GM18861 (cell line): ENCODE measurements at regions not wholly inside any gene's neighbourhood (a gene's known extent, or its start where the extent isn't known, plus 50 kb on each side); places are given as distances from the start of the nearest gene placed in this dataset.

ENCODE experiments used
- ATAC-seq: cut with Tn5 transposase; IDR thresholded peaks from one replicate; pipeline ENCODE4 v1.9.1; 2021; ENCODE audit not compliant: unreplicated experiment

DNA sequence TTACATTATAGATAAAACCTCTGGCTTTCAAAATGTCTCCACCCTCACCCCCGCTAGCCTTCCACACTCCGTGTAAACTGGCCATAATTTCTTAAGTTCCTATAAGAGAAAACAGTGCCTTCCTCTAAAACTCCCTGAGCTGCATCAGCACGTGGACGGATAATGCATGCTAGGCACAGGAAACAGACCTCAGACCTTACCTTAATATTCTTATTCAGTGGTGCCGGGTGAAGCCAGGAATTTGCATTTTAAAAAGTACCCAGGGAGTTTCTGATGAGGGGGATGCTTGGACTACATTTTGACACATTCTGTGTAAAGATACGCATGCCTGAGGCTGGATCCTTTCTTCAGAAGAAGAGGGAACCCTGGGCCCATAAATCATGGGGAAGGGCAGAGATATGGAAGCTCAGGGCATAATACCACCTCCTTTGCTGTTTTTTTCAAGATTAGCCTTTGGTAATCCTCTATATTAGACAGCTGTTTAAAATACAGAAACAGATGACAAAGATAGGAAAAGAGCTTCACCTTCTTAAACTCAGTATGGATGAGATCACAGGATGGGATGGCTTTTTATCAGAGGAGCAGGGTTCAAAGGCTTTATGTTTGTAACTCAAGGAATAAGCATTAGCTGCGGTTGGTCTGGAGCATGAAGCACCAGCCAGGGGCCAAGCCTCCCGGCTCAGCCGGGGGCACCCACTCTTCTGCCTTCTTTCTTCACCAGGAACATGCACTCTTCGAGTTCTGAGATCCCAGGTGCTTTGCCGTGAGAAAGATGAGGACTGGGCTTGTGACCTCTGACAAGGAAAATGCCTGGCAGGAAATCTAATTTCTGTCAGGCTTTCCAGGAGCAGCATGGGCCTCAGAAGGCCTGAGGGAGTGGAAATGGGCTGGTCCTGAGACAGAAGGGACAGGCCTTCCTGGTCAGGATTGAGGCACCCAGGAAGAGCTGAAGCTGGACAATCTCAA, 218.1 kb upstream of the SOX4 start:
- ATAC-seq = no peak

DNA sequence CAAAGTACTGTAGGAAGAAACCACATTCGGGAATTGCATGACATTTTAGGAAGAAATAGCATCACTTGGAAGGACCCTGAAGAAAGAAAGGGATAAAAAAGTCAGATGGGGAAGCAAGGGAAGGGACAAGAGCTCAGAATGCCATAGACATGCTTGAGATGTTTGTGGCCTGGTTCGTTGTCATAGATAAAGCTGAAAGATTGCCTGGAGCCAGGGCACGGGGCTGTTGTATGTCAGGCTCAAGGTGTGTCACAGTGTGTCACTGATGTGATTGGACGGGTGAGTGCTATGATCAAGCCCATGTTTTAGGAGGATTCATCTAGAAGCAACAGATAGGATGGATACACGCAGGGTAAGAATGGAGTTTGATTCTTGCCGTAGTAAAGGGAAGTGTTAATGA, 216.2 kb upstream of the SOX4 start:
- ATAC-seq = no peak

DNA sequence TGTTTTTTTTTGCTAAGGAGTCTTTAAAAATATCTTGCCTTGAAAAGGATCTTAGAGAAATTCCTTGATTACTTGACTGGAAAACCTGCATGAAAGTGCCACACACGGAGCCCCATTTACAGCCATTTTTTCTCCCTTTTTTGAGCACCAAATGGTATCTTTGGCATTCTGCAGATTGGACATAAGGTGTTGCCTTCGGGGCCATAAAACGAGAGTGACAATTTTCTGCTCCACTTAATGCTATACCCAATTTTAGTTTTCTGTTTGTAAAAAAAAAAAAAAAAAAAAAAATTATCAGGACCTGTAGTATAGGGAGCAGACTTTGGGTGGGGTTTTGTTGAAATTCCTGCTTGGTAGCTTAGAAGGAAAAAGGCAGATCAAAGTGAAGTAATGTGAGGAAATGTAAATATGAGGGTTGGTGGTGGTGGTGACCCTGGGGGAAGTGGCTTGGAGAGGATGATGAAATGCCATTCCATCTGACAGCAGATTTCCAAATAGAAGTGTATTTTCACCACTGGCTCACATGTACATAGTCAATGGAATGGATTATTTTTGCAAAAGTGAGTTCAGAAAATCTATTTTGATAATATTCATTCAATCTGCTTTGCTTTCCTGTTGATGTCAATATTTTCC, 212.1 kb upstream of the SOX4 start:
- no peak for ATAC-seq

DNA sequence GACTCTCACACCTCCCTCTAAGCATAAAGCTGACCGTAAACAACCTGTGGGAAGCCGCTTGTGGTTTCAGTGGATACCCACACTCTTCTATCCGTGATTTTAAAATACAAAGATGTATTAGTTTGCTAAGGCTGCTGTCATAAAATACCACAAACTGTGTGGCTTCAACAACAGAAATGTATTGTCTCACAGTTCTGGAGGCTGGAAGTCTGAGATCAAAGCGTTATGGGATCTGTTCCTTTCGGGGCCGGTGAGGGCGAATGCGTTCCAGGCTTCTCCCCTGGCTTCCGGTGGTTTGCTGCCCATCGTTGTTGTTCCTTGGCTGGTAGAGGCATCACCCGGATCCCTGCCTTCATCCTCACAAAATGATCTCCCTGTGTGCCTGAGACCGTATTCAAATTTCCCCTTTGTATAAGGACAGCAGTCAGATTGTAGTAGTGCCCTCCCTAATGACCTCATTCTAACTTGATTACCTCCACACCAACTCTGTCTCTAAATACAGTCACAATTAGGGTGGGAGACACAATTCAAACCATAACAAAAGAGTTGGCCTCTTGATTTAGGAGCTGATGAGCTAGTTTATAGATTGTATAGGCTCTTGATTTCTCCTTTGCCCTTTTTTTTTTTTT, 210.6 kb upstream of the SOX4 start:
- no peak for ATAC-seq

DNA sequence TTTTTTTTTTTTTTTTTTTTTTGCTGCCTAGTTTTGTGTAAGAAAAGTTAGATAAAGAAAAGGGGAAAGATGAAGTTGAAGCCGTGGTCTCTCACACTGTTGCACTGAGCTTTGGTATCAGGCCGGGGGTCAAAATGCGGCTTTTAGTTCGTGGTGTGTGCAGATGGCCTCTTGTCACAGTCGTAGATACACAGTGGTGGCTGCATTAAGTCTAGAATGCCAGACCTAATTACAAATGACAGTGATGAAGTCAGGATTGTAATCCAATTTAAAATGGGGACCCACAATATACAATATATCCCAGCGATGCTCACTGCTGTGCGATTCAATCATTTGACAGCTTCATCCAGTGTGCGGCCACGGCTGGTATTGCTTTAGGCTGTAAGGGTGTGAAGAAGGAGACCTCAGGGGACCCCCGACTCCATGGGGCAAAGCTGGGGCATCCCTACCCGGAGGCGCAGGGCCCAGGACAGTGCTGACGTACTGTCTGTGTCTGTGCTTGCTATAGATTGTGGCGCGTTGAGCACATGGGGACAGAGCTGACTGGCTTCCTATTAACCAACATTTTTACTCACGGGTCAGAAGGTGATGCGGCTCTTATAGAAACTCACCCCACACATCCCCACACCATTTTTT, 210.0 kb upstream of the SOX4 start:
- no peak for ATAC-seq

DNA sequence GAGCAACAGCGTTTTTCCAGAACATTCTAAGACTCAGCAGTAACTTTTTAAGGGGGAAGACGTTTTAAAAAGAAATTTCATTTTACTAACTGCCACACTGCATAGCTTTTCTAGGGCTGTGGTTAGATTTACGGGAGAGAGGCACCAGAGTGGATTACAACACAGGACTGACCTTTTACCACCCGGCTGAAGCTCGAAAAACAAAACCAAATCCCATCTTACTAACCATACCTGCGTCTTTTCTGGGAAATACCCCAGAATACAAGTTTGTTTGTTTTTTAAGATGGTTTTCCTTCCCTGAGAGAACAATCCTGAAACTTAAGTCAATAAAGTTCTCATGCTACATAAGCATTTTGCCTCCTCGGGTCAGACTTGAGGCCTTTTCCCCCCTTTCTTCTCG, 209.3 kb upstream of the SOX4 start:
- ATAC-seq = no peak

DNA sequence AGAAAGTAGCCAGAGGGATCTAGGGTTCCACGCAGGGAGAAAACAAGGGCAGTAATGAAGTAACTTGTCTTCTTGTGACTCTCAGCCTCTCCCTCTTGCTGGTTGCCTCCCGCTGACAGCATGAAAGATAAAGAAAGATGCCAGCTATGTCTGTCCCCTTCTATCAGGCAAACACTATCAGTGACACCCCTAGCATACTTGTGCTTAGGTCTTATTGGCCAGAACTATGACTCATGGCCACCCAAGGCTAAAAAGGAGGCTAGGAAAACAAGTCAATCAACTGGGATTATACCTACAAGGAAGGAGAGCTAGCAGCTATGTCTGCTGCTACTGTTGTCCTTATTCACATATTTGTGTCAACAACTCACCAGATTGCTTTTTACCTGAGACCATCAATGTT, 206.8 kb upstream of the SOX4 start:
- no peak for ATAC-seq

DNA sequence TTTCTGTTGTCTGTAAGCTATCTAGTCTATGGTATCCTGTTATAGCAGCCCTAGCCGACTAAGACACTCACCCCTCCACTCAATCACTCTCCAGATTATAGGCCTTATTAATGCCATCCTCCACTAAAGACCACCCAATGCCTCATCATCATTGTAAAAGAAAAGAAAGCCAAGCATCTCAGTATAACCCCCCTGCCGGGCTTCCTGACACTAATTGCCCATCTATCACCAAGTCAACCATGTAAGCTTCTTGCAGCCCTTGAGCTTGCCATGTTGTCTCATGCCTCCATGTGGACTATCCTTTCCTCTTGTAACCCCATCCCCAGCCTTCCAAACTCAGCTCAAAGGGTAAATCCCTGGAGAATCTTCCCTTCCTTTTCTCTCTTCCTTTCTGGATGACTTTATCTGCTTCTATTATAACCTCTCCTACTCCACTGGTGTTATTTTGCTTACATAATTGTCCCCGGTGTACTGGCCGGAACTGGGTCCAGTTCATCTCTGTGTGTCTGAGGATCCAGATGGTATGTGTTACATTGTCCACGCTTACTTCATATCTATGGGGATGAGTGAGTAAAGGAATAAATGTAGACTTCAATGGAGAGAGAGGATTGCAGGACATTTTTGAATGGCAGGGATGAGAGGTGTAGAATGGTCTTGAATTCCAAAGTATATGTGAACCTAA, 202.9 kb upstream of the SOX4 start:
- no peak for ATAC-seq

DNA sequence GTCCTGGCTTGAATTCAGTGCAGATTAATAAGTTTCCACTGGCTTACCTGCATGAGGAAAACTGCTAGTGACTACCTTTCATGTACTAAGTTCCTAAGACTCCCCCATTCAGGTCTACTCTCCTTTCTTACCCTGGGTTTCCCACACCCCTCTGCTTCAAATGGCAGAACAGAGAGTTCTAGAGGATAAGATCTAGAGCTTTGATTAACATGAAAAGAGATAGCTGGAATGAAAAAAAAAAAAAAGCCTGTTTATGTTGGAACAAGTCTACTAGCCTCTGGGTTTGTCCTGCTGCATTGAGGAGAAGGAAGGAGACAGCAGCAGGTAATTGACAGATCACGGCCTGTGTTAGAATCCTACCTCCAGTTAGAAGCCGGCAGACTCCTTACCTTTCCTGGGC, 201.4 kb upstream of the SOX4 start:
- no peak for ATAC-seq

DNA sequence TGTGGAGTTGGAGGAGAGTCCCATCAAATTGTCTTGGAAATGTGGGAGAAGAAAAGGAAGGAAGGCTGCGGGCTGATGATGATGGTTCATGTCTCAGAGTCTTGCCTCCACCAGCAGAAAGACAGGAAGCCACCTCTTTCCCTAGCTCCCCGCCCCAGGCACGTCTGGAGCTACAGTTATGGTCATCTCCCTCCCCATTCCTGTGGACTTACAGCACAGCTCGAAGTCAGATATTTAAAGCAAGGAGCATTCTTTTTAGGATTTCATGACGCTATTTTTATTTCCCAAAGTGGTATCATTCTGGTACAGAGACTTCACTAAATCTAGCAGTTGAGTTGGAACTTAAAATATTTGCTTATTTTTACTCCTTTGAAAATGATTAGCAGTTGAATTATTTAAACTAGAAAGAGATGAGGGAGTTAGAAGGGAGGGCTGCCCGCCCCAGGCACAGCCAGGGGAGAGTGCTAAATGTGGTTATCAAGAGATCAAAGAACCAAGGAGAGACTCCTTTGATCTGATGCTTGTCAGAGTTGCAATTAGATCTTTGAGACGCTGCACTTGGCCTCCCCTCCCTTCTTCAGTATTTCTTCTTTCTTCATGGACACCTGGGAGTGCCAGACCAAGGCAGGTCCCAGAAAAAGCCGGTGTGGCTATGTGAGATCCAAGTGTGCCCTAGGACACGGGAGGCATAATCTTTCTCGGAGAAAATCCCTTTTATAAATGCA, 199.9 kb upstream of the SOX4 start:
- ATAC-seq = no peak

DNA sequence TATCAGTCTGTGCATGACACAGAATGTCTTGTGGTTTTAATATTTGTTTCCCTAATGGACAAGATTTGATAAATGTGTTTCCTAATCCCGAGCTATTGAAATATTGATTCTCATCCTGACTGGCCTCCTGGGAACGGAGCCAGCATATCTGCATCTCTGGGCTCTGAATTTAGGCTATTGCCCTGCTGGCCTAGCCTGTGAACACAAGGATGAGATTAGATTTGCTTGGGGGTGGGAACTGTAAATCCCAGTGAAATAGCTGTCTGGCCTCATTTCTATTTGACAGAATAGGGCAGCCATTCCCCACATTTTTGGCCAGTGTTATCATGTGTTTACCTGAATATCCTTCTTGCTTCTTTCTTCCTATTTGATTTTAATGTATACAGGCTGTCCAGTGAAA, 198.4 kb upstream of the SOX4 start:
- ATAC-seq = no peak

DNA sequence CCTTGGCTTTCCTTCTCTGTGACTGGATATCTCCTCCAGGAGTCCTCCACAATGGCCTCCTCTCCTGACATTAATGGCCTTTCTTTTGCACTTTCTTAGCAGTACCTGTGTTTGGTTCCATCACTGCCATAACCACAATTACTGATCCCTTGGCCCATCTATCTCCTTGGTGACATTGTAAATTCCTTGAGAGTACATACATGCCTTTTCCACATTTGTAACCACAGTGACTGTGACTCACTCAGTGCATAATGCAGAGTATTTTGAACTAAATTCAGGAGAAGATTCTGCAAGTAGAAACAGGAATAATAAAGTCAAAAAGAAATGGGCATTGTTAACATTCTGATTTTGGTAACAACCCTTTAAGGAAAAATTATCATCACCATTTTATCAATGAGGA, 197.2 kb upstream of the SOX4 start:
- no peak for ATAC-seq

DNA sequence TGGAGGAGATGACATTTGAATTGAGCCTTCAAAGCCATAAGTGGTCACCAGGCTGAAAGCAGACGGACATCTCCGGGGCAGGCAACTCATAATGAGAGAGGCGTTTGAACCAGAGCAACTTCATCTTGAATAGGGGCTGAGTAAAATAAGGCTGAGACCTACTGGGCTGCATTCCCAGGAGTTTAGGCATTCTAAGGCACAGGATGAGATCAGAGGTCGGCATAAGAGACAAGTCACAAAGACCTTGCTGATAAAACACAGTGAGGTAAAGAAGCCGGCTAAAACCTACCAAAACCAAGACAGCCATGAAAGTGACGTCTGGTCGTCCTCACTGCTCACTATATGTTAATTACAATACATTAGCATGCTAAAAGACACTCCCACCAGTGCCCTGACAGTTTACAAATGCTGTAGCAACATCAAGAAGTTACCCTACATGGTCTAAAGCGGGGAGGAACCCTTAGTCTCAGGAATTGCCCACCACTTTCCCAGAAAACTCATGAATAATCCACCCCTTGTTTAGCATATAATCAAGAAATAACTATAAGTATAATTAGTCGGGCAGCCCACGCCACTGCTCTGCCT, 194.7 kb upstream of the SOX4 start:
- no peak for ATAC-seq

DNA sequence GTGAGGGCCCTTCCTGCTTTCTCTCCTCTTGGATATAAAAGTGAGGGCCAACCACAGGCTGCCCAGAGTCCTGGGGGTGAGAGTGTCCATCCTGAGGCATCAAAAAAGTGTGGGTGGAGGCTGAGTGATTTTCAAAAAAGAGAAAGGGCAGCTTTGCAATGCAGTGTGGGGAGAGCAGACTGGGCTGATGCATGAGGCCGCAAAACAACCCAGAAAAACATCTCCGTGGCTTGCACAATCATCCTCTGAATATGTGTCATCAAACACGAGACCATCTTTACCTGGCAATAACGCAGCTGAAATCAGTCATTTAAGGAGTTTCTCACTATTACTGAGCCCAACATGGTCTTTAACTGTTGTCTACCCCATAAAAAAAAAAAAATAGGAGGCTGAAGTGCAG, 191.2 kb upstream of the SOX4 start:
- ATAC-seq = peak; percentile 92

DNA sequence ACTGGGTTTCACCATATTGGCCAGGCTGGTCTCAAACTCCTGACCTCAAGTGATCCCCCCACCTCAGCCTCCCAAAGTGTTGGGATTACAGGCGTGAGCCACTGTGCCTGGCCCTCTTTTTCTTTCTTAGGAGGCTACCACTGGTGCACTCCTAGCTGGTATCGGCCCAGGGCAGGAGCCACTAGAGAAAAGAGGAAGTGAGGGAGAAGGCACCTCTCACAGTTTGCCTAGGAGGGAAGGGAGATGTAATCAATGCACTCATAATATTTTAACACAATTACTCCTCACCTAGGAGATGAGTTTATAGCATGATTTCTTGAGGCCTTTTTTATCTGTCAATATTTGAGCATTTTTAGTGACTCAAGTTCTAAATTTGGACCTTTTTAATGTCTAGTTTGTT, 189.0 kb upstream of the SOX4 start:
- peak; percentile 58 for ATAC-seq

DNA sequence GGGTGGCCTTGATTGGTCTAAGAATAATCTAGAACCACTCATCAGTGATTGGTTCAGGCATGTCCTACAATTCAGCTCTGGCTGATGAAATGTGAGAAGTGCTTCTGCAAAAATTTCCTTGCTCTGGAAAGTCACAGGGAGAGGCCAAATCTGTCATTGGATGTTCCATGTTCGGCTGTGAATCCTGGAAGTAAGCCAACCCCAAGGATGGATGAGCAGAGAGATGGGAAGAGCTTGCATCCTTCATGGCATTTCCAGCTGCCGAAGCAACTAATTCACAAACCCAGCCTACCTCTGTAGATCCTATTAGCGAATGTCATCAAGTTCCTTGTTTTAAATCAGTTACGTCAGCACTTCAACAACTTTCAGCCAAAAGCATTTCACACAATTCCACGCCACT, 187.2 kb upstream of the SOX4 start:
- ATAC-seq = no peak

DNA sequence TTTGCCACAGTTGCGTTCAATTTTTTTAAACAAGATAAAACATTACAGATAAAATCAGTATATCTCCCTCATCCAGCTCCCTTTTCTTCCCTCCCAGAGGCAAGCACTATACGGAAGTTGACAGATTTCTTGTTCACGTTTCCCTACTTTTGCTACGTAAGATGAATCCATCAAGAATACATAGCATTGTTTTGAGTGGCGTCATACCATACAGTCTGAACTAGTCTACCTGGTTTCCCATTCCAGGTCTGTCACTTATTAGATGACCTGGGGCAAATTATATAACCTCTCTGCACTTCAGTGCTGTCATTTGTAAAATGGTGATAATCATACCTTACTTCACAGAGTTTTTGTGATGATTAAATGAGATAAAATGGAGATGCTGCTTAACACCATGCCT, 184.3 kb upstream of the SOX4 start:
- no peak for ATAC-seq

DNA sequence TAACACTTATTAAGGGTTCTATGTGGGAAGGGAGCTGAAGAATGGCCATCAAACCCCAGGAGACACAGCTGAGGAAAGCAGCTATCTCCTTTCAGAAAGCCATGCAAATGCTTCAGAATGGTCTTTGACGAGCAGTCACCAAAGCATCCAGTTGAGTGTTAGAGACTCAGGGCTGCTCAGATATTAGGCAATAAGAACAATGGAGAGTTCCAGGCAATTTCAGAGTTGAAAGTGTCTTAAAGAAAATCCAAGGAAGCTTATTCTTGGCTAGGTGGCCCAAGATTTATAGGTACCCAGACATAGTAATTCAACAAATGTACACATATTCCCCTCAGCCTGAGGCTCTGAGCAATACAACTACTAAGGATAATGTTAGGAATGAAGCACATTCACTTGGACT, 180.1 kb upstream of the SOX4 start:
- no peak for ATAC-seq

DNA sequence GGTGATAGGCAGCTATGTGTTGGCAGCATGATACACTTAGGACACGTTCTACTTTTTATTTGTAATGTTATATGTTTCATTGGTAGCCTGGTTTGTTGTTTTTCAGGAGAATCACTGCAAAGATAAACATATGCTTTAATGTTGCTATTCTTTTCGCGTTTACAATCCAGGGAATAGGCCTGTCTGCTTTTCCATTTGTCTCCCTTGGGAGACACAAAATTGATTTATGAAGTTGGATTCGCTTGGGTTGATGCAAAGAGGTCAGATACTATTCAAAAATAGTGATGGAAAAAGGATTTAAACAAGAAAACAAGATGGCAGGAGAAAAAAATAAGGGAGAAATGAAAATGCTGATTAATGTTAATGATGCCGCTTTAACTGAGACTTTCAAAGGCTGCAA, 179.5 kb upstream of the SOX4 start:
- no peak for ATAC-seq
